H1 (cell line): ENCODE measurements at regions not wholly inside any gene's neighbourhood (a gene's known extent, or its start where the extent isn't known, plus 50 kb on each side); places are given as distances from the start of the nearest gene placed in this dataset.

Experiments
- CTCF ChIP-seq, 3 experiments: IDR thresholded peaks; 1 replicate in 2 of 3; 2 replicates in 1 of 3; pipeline versions ENCODE4 v1.5.1 to v1.6.1; 2011; ENCODE audit warnings: low read length in 3 of 3, mild to moderate bottlenecking in 3 of 3, inconsistent platforms in 2 of 3, low read depth in 1 of 3, moderate library complexity in 1 of 3; ENCODE audit not compliant: insufficient read depth in 1 of 3; ENCODE audit errors: control extremely low read depth in 1 of 3
- EZH2 ChIP-seq: fragments of 200-600 bp; sonication (generic); IDR thresholded peaks from 2 replicates; pipeline ENCODE4 v1.7.1; 2012; ENCODE audit warnings: low read depth, mild to moderate bottlenecking, moderate library complexity, low read length, inconsistent platforms; ENCODE audit not compliant: severe bottlenecking
- FOSL1 ChIP-seq: IDR thresholded peaks from 2 replicates; pipeline ENCODE4 v1.6.1; 2011; ENCODE audit warnings: mild to moderate bottlenecking, low read depth, low read length, moderate library complexity; ENCODE audit not compliant: insufficient read depth
- MAX ChIP-seq: IDR thresholded peaks from 2 replicates; pipeline ENCODE4 v1.6.1; 2012; ENCODE audit warnings: inconsistent platforms
- POLR2A ChIP-seq, 2 experiments: IDR thresholded peaks; 1 replicate in 1 of 2; 2 replicates in 1 of 2; pipeline ENCODE4 v1.6.1; 2011; ENCODE audit warnings: low read depth in 2 of 2, low read length in 2 of 2, mild to moderate bottlenecking in 2 of 2; ENCODE audit errors: control extremely low read depth in 1 of 2
- RFX5 ChIP-seq: IDR thresholded peaks from 2 replicates; pipeline ENCODE4 v1.6.1; 2011; ENCODE audit warnings: low read depth, low read length, improper control_type of control experiment, borderline replicate concordance
- TAF1 ChIP-seq: IDR thresholded peaks from 2 replicates; pipeline ENCODE4 v1.6.1; 2011; ENCODE audit warnings: mild to moderate bottlenecking, low read depth, low read length

DNA sequence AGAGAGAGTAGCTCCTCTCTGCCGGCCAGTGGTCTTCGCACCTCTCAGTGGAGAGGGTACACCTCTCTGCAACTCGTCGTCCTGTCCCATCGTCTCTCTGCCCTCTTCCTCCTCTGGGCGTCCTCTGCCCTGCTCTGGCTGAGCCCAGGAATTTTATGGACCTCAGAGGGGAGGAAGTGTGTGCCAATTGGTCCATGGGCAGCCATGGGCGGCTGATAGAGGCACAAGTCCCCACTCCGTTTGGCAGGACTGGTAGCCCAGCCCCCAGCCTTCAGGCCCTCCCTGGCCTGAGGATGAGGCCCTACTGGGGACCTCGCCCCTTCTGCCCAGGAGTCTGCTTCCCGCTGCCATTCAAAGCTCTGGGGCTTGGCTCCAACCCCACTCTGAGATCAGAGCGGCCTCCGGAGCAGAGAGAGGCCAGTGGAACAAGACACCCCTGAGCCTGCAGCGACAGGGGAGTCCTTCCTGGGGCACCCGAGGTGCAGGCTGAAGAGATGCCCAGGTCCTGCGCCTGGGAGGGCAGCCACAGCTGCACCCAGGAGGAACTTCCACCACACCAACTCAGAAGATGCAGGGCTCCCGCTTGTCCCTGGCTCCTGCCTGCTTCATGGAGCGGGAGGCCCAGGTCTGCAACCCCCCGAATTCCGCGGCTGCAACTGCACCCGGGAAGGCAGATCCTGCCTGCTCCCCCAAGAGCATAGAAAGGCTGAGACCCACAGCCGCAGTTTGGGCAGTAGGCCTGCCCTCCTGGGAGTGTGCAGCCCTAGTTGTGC, 659.9 kb downstream of the KCNT2 start:
- TF ChIP-seq TAF1 (no peak), POLR2A (IDR thresholded peaks at IDR 0.05; ENCODE audit: control extremely low read depth in 1 of 2, low read depth in 2 of 2, low read length in 2 of 2) (no peak), CTCF (IDR thresholded peaks at IDR 0.05; ENCODE audit: control extremely low read depth in 1 of 3, insufficient read depth in 1 of 3, low read depth in 1 of 3, low read length in 3 of 3) (no peak), MAX (no peak), RFX5 (no peak), FOSL1 (no peak), EZH2 (no peak)
